OCI-LY3 (cell line): ENCODE measurements at regions not wholly inside any gene's neighbourhood (a gene's known extent, or its start where the extent isn't known, plus 50 kb on each side); places are given as distances from the start of the nearest gene placed in this dataset.

Source experiments
- EZH2phosphoT487 ChIP-seq: fragments of 200-600 bp; shearing (Covaris generic); IDR thresholded peaks from 2 replicates; pipeline ENCODE4 v1.6.1; 2018; ENCODE audit warnings: antibody characterized with exemption, mixed run types, low read depth
- TF ChIP-seq, protein P1 (sequence below): fragments of 200-600, 300-600 bp; sonication (generic); IDR thresholded peaks from 2 replicates; pipeline ENCODE4 v1.5.1; 2014; ENCODE audit warnings: antibody characterized with exemption, low read length, low read depth

DNA sequence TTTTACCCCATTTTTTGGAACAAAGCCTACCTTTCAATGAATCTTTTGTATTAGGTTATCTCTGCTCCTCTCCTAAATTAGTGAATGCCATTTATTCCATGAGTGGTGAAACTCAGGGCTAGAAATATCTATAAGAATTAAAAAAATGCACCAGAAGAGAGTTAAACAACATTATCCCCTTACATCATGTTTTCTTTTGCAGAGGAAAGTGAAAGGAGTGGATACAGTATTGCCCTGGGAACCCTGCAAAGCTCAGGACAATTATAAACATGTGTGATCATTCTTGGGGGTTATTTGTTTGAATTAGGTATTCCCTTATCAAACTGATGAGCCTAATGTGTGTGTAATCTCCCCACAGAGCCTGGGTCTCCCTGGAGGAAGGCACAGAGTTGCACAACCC is 559.2 kb downstream of the RNF144A start:
- TF ChIP-seq, protein P1, sequence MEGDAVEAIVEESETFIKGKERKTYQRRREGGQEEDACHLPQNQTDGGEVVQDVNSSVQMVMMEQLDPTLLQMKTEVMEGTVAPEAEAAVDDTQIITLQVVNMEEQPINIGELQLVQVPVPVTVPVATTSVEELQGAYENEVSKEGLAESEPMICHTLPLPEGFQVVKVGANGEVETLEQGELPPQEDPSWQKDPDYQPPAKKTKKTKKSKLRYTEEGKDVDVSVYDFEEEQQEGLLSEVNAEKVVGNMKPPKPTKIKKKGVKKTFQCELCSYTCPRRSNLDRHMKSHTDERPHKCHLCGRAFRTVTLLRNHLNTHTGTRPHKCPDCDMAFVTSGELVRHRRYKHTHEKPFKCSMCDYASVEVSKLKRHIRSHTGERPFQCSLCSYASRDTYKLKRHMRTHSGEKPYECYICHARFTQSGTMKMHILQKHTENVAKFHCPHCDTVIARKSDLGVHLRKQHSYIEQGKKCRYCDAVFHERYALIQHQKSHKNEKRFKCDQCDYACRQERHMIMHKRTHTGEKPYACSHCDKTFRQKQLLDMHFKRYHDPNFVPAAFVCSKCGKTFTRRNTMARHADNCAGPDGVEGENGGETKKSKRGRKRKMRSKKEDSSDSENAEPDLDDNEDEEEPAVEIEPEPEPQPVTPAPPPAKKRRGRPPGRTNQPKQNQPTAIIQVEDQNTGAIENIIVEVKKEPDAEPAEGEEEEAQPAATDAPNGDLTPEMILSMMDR: no peak
- TF ChIP-seq EZH2phosphoT487: no peak
